ENCODE measurements at regions not wholly inside any gene's neighbourhood (a gene's known extent, or its start where the extent isn't known, plus 50 kb on each side); places are given as distances from the start of the nearest gene placed in this dataset.

- FAIRE-seq: no peak
- no peak for TF ChIP-seq CTCF (IDR thresholded peaks at IDR 0.05; ENCODE audit: insufficient read depth, missing control alignments)
- DNase-seq (ENCODE audit: insufficient read length, low spot score): no peak
Measured at GRCh38 chr9:28260330-28260729, 687.0 kb upstream of the C9orf72 start.

GRCh38 chr9:28264368-28264767 lies 691.1 kb upstream of the C9orf72 start:
- DNase-seq (ENCODE audit: insufficient read length, low spot score) (no peak), FAIRE-seq (no peak)
- no peak for TF ChIP-seq CTCF (IDR thresholded peaks at IDR 0.05; ENCODE audit: insufficient read depth, missing control alignments)

GRCh38 chr9:28267351-28267750 lies 694.1 kb upstream of the C9orf72 start:
- TF ChIP-seq CTCF (IDR thresholded peaks at IDR 0.05; ENCODE audit: insufficient read depth, missing control alignments): no peak
- FAIRE-seq (no peak), DNase-seq (ENCODE audit: insufficient read length, low spot score) (no peak)

- no peak for TF ChIP-seq CTCF (IDR thresholded peaks at IDR 0.05; ENCODE audit: insufficient read depth, missing control alignments)
- FAIRE-seq (no peak), DNase-seq (ENCODE audit: insufficient read length, low spot score) (no peak)
Measured at GRCh38 chr9:28270156-28270555, 696.9 kb upstream of the C9orf72 start.

- DNase-seq (ENCODE audit: insufficient read length, low spot score) (no peak), FAIRE-seq (no peak)
- no peak for TF ChIP-seq CTCF (IDR thresholded peaks at IDR 0.05; ENCODE audit: insufficient read depth, missing control alignments)
Measured at GRCh38 chr9:28272127-28272526, 698.8 kb upstream of the C9orf72 start.

GRCh38 chr9:28287455-28287854 lies 714.2 kb upstream of the C9orf72 start:
- no peak for DNase-seq (ENCODE audit: insufficient read length, low spot score)
- no peak for FAIRE-seq
- no peak for TF ChIP-seq CTCF (IDR thresholded peaks at IDR 0.05; ENCODE audit: insufficient read depth, missing control alignments)

GRCh38 chr9:28289746-28290145 lies 716.5 kb upstream of the C9orf72 start:
- no peak for TF ChIP-seq CTCF (IDR thresholded peaks at IDR 0.05; ENCODE audit: insufficient read depth, missing control alignments)
- DNase-seq (ENCODE audit: insufficient read length, low spot score) (no peak), FAIRE-seq (no peak)

All from D721Med (cell line).